GM23338 (cell line): ENCODE measurements at regions not wholly inside any gene's neighbourhood (a gene's known extent, or its start where the extent isn't known, plus 50 kb on each side); places are given as distances from the start of the nearest gene placed in this dataset.

ENCODE experiments used
- ATAC-seq: fragments of 200-7000 bp; cut with Tn5 transposase; 3 replicates; pipeline ENCODE4 v1.9.1; 2020
- DNase-seq: peaks from one replicate; pipeline ENCODE4 v3.0.0-alpha.2; 2015; ENCODE audit warnings: low spot score
- H2AFZ ChIP-seq: fragments of 200-600 bp; sonication (generic); 2 replicates; pipeline ENCODE4 v1.8.0; 2016; ENCODE audit warnings: antibody characterized with exemption, mild to moderate bottlenecking, moderate library complexity
- H3F3A ChIP-seq: fragments of 200-600 bp; sonication (generic); replicated peaks from 2 replicates; pipeline ENCODE4 v1.8.0; 2017; ENCODE audit warnings: antibody characterized with exemption, mixed run types, low read depth
- H3K27ac ChIP-seq: fragments of 200-600 bp; sonication (generic); 2 replicates; pipeline ENCODE4 v1.6.1; 2016; ENCODE audit warnings: low read depth
- H3K27me3 ChIP-seq: fragments of 200-600 bp; sonication (generic); 2 replicates; pipeline ENCODE4 v1.8.0; 2016; ENCODE audit warnings: mild to moderate bottlenecking, mixed run types, moderate library complexity; ENCODE audit not compliant: insufficient read depth
- H3K36me3 ChIP-seq: fragments of 200-600 bp; sonication (generic); 2 replicates; pipeline ENCODE4 v1.8.0; 2016; ENCODE audit warnings: mild to moderate bottlenecking; ENCODE audit not compliant: insufficient read depth
- H3K4me1 ChIP-seq: fragments of 200-600 bp; sonication (generic); 2 replicates; pipeline ENCODE4 v1.8.0; 2016; ENCODE audit warnings: mild to moderate bottlenecking, moderate library complexity; ENCODE audit not compliant: insufficient read depth
- H3K4me2 ChIP-seq: fragments of 200-600 bp; sonication (generic); 2 replicates; pipeline ENCODE4 v1.7.1; 2017; ENCODE audit warnings: mixed run types
- H3K4me3 ChIP-seq: fragments of 200-600 bp; sonication (generic); 2 replicates; pipeline ENCODE4 v1.6.1; 2016; ENCODE audit warnings: mixed run types
- H3K79me2 ChIP-seq: fragments of 200-600 bp; sonication (generic); replicated peaks from 2 replicates; pipeline ENCODE4 v1.8.0; 2017; ENCODE audit warnings: mild to moderate bottlenecking; ENCODE audit not compliant: insufficient read depth
- H3K9me2 ChIP-seq: fragments of 200-600 bp; sonication (generic); 2 replicates; pipeline ENCODE4 v1.8.0; 2017; ENCODE audit not compliant: insufficient read depth
- H4K20me1 ChIP-seq: fragments of 200-600 bp; sonication (generic); replicated peaks from 2 replicates; pipeline ENCODE4 v1.8.0; 2017; ENCODE audit warnings: mild to moderate bottlenecking; ENCODE audit not compliant: insufficient read depth
- H3K27ac Mint-ChIP-seq: 2 replicates; pipeline ENCODE4 v1.8.0; 2020; ENCODE audit warnings: inconsistent platforms, mild to moderate bottlenecking, moderate library complexity, mixed read lengths
- H3K27me3 Mint-ChIP-seq: 3 replicates; pipeline ENCODE4 v1.8.0; 2022; ENCODE audit warnings: low read depth, mild to moderate bottlenecking, moderate library complexity, mixed read lengths, inconsistent platforms; ENCODE audit not compliant: insufficient read depth, poor library complexity
- H3K36me3 Mint-ChIP-seq: 3 replicates; pipeline ENCODE4 v1.8.0; 2021; ENCODE audit warnings: low read depth, mild to moderate bottlenecking, inconsistent platforms, moderate library complexity, mixed read lengths
- H3K4me1 Mint-ChIP-seq: 3 replicates; pipeline ENCODE4 v1.8.0; 2020; ENCODE audit warnings: mild to moderate bottlenecking, inconsistent platforms, mixed read lengths
- H3K4me3 Mint-ChIP-seq: 3 replicates; pipeline ENCODE4 v1.8.0; 2021; ENCODE audit warnings: moderate library complexity, mild to moderate bottlenecking, inconsistent platforms, mixed read lengths
- H3K9me3 Mint-ChIP-seq: 3 replicates; pipeline ENCODE4 v1.8.0; 2020; ENCODE audit warnings: moderate library complexity, mild to moderate bottlenecking, inconsistent platforms, mixed read lengths
- CREB1 ChIP-seq: fragments of 250-450 bp; sonication (Bioruptor Pico); IDR thresholded peaks from 2 replicates; pipeline ENCODE4 v1.5.0; 2020; ENCODE audit warnings: low read depth, mild to moderate bottlenecking, moderate library complexity
- EZH2 ChIP-seq: fragments of 200-600 bp; sonication (generic); IDR thresholded peaks from one replicate; pipeline ENCODE4 v1.8.0; 2017; ENCODE audit warnings: antibody characterized with exemption, mild to moderate bottlenecking, low read depth; ENCODE audit not compliant: unreplicated experiment
- EZH2phosphoT487 ChIP-seq: fragments of 200-600 bp; sonication (generic); IDR thresholded peaks from one replicate; pipeline ENCODE4 v1.8.1; 2018; ENCODE audit warnings: antibody characterized with exemption; ENCODE audit not compliant: unreplicated experiment
- JUNB ChIP-seq: IDR thresholded peaks from one replicate; pipeline ENCODE4 v1.6.1; 2016; ENCODE audit warnings: antibody characterized with exemption; ENCODE audit not compliant: unreplicated experiment
- NANOG ChIP-seq: IDR thresholded peaks from 2 replicates; pipeline ENCODE4 v1.6.1; 2016; ENCODE audit warnings: antibody characterized with exemption, borderline replicate concordance
- POLR2AphosphoS5 ChIP-seq: IDR thresholded peaks from 2 replicates; pipeline ENCODE4 v1.6.1; 2016; ENCODE audit warnings: antibody characterized with exemption, low read depth
- STAT1 ChIP-seq: IDR thresholded peaks from one replicate; pipeline ENCODE4 v1.6.1; 2016; ENCODE audit warnings: antibody characterized with exemption; ENCODE audit not compliant: unreplicated experiment
- ZNF114 ChIP-seq: fragments of 250-450 bp; sonication (Bioruptor Pico); IDR thresholded peaks from 2 replicates; pipeline ENCODE4 v1.5.0; 2020; ENCODE audit warnings: mild to moderate bottlenecking, moderate library complexity
- ZNF331 ChIP-seq: fragments of 250-450 bp; sonication (Bioruptor Pico); IDR thresholded peaks from 2 replicates; pipeline ENCODE4 v1.5.0; 2020; ENCODE audit warnings: low read depth, mild to moderate bottlenecking, moderate library complexity
- TF ChIP-seq, protein P1 (sequence below): IDR thresholded peaks from 2 replicates; pipeline ENCODE4 v1.6.1; 2016; ENCODE audit warnings: antibody characterized with exemption
- TF ChIP-seq, protein P2 (sequence below): IDR thresholded peaks from one replicate; pipeline ENCODE4 v1.6.1; 2018; ENCODE audit warnings: antibody characterized with exemption; ENCODE audit not compliant: unreplicated experiment
- TF ChIP-seq, protein P3 (sequence below): fragments of 250-450 bp; sonication (Bioruptor Pico); IDR thresholded peaks from 2 replicates; pipeline ENCODE4 v1.5.0; 2020; ENCODE audit warnings: mild to moderate bottlenecking, moderate library complexity
- TF ChIP-seq, protein P4 (sequence below), 2 experiments: fragments of 200-600 bp in 1 of 2; sonication (generic) in 1 of 2; conservative IDR thresholded peaks; 2 replicates each; pipeline versions ENCODE4 v1.5.1 to v1.6.1; 2016 to 2017; ENCODE audit warnings: antibody characterized with exemption in 2 of 2, low read depth in 2 of 2, mild to moderate bottlenecking in 2 of 2, moderate library complexity in 1 of 2

DNA sequence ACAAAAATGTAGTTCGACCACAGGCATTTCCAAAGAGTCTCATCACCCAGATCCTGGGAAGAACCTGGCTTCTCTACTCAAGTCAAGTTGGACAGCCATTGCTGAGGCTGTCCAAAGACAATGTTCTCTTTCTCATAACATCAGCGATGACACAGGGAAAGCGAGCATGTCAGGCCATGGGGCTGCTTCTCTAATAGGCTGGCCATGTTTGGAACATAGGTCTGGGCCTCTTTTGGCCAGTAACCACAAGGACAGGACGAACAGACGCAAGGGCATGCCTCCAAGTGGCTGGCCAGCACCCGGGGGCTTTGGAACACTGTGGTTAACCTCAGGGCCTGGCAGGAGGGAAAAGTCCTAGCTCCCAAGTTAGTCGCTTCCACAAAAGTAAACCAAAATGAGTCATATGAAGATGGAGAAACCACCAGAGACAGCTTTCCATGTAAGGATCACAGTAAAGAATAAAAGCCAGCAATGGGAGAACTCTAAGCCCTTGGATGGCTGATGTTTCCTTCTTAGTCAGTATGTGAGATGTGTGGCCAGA lies 80.6 kb upstream of the SLC44A3 start:
- Histone ChIP-seq H4K20me1 (no peaks in the 10 kb centered on the region), H3K27me3 (no peaks in the 10 kb centered on the region), H3K27ac (no peak overlapping the region), H3K9me2 (peaks cover 6% of the 10 kb centered on the region; the same call in 1 of the 2 replicates), H3K4me2 (no peak overlapping the region), H3K79me2 (no peaks in the 10 kb centered on the region), H3K4me3 (no peak overlapping the region), H3K36me3 (no peaks in the 10 kb centered on the region), H2AFZ (no peak overlapping the region), H3K4me1 (peaks cover 14% of the 10 kb centered on the region), H3F3A (no peaks in the 10 kb centered on the region)
- H3K9me3 Mint-ChIP-seq, result no peaks in the 10 kb centered on the region
- DNase-seq, result no peak
- no peak for ATAC-seq
- H3K4me1 Mint-ChIP-seq, result peaks cover 14% of the 10 kb centered on the region
- H3K27ac Mint-ChIP-seq, result no peak overlapping the region
- no peaks in the 10 kb centered on the region for H3K27me3 Mint-ChIP-seq
- TF ChIP-seq, protein P1, sequence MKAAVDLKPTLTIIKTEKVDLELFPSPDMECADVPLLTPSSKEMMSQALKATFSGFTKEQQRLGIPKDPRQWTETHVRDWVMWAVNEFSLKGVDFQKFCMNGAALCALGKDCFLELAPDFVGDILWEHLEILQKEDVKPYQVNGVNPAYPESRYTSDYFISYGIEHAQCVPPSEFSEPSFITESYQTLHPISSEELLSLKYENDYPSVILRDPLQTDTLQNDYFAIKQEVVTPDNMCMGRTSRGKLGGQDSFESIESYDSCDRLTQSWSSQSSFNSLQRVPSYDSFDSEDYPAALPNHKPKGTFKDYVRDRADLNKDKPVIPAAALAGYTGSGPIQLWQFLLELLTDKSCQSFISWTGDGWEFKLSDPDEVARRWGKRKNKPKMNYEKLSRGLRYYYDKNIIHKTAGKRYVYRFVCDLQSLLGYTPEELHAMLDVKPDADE, result no peak
- TF ChIP-seq NANOG (no peak), STAT1 (no peak), JUNB (no peak), POLR2AphosphoS5 (no peak), EZH2phosphoT487 (no peak), CREB1 (CRISPR knock-in tag) (no peak), ZNF331 (CRISPR knock-in tag) (no peak), ZNF114 (no peak), EZH2 (no peak)
- TF ChIP-seq, protein P2, sequence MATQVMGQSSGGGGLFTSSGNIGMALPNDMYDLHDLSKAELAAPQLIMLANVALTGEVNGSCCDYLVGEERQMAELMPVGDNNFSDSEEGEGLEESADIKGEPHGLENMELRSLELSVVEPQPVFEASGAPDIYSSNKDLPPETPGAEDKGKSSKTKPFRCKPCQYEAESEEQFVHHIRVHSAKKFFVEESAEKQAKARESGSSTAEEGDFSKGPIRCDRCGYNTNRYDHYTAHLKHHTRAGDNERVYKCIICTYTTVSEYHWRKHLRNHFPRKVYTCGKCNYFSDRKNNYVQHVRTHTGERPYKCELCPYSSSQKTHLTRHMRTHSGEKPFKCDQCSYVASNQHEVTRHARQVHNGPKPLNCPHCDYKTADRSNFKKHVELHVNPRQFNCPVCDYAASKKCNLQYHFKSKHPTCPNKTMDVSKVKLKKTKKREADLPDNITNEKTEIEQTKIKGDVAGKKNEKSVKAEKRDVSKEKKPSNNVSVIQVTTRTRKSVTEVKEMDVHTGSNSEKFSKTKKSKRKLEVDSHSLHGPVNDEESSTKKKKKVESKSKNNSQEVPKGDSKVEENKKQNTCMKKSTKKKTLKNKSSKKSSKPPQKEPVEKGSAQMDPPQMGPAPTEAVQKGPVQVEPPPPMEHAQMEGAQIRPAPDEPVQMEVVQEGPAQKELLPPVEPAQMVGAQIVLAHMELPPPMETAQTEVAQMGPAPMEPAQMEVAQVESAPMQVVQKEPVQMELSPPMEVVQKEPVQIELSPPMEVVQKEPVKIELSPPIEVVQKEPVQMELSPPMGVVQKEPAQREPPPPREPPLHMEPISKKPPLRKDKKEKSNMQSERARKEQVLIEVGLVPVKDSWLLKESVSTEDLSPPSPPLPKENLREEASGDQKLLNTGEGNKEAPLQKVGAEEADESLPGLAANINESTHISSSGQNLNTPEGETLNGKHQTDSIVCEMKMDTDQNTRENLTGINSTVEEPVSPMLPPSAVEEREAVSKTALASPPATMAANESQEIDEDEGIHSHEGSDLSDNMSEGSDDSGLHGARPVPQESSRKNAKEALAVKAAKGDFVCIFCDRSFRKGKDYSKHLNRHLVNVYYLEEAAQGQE, result no peak
- TF ChIP-seq, protein P3, sequence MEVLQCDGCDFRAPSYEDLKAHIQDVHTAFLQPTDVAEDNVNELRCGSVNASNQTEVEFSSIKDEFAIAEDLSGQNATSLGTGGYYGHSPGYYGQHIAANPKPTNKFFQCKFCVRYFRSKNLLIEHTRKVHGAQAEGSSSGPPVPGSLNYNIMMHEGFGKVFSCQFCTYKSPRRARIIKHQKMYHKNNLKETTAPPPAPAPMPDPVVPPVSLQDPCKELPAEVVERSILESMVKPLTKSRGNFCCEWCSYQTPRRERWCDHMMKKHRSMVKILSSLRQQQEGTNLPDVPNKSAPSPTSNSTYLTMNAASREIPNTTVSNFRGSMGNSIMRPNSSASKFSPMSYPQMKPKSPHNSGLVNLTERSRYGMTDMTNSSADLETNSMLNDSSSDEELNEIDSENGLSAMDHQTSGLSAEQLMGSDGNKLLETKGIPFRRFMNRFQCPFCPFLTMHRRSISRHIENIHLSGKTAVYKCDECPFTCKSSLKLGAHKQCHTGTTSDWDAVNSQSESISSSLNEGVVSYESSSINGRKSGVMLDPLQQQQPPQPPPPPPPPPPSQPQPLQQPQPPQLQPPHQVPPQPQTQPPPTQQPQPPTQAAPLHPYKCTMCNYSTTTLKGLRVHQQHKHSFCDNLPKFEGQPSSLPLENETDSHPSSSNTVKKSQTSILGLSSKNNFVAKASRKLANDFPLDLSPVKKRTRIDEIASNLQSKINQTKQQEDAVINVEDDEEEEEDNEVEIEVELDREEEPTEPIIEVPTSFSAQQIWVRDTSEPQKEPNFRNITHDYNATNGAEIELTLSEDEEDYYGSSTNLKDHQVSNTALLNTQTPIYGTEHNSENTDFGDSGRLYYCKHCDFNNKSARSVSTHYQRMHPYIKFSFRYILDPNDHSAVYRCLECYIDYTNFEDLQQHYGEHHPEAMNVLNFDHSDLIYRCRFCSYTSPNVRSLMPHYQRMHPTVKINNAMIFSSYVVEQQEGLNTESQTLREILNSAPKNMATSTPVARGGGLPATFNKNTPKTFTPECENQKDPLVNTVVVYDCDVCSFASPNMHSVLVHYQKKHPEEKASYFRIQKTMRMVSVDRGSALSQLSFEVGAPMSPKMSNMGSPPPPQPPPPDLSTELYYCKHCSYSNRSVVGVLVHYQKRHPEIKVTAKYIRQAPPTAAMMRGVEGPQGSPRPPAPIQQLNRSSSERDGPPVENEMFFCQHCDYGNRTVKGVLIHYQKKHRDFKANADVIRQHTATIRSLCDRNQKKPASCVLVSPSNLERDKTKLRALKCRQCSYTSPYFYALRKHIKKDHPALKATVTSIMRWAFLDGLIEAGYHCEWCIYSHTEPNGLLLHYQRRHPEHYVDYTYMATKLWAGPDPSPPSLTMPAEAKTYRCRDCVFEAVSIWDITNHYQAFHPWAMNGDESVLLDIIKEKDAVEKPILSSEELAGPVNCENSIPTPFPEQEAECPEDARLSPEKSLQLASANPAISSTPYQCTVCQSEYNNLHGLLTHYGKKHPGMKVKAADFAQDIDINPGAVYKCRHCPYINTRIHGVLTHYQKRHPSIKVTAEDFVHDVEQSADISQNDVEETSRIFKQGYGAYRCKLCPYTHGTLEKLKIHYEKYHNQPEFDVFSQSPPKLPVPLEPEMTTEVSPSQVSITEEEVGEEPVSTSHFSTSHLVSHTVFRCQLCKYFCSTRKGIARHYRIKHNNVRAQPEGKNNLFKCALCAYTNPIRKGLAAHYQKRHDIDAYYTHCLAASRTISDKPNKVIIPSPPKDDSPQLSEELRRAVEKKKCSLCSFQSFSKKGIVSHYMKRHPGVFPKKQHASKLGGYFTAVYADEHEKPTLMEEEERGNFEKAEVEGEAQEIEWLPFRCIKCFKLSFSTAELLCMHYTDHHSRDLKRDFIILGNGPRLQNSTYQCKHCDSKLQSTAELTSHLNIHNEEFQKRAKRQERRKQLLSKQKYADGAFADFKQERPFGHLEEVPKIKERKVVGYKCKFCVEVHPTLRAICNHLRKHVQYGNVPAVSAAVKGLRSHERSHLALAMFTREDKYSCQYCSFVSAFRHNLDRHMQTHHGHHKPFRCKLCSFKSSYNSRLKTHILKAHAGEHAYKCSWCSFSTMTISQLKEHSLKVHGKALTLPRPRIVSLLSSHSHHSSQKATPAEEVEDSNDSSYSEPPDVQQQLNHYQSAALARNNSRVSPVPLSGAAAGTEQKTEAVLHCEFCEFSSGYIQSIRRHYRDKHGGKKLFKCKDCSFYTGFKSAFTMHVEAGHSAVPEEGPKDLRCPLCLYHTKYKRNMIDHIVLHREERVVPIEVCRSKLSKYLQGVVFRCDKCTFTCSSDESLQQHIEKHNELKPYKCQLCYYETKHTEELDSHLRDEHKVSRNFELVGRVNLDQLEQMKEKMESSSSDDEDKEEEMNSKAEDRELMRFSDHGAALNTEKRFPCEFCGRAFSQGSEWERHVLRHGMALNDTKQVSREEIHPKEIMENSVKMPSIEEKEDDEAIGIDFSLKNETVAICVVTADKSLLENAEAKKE, result no peak
- TF ChIP-seq, protein P4, sequence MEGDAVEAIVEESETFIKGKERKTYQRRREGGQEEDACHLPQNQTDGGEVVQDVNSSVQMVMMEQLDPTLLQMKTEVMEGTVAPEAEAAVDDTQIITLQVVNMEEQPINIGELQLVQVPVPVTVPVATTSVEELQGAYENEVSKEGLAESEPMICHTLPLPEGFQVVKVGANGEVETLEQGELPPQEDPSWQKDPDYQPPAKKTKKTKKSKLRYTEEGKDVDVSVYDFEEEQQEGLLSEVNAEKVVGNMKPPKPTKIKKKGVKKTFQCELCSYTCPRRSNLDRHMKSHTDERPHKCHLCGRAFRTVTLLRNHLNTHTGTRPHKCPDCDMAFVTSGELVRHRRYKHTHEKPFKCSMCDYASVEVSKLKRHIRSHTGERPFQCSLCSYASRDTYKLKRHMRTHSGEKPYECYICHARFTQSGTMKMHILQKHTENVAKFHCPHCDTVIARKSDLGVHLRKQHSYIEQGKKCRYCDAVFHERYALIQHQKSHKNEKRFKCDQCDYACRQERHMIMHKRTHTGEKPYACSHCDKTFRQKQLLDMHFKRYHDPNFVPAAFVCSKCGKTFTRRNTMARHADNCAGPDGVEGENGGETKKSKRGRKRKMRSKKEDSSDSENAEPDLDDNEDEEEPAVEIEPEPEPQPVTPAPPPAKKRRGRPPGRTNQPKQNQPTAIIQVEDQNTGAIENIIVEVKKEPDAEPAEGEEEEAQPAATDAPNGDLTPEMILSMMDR (conservative IDR thresholded peaks at IDR 0.05; ENCODE audit: low read depth in 2 of 2), result no peak
- peaks cover 3% of the 10 kb centered on the region; the same call in 1 of the 3 replicates for H3K36me3 Mint-ChIP-seq
- H3K4me3 Mint-ChIP-seq, result no peak overlapping the region
